HG02571 (cell line): ENCODE measurements at regions not wholly inside any gene's neighbourhood (a gene's known extent, or its start where the extent isn't known, plus 50 kb on each side); places are given as distances from the start of the nearest gene placed in this dataset.
"Not testable (repeated sequence)": the region's sequence is repeated elsewhere in the genome, so short reads cannot be mapped to it uniquely, and the experiment has no call there.

Source experiments
- ATAC-seq: cut with Tn5 transposase; IDR thresholded peaks from one replicate; pipeline ENCODE4 v1.9.1; 2021; ENCODE audit warnings: mild to moderate bottlenecking, moderate library complexity; ENCODE audit not compliant: unreplicated experiment

GRCh38 chr10:45183174-45183573 is 132.2 kb downstream of the OR13A1 start:
- ATAC-seq: no peak

GRCh38 chr10:45197816-45198485 is 117.5 kb downstream of the OR13A1 start:
- ATAC-seq: no peak

- ATAC-seq: no peak
Observed at GRCh38 chr10:45198486-45199204, 116.8 kb downstream of the OR13A1 start.

DNA sequence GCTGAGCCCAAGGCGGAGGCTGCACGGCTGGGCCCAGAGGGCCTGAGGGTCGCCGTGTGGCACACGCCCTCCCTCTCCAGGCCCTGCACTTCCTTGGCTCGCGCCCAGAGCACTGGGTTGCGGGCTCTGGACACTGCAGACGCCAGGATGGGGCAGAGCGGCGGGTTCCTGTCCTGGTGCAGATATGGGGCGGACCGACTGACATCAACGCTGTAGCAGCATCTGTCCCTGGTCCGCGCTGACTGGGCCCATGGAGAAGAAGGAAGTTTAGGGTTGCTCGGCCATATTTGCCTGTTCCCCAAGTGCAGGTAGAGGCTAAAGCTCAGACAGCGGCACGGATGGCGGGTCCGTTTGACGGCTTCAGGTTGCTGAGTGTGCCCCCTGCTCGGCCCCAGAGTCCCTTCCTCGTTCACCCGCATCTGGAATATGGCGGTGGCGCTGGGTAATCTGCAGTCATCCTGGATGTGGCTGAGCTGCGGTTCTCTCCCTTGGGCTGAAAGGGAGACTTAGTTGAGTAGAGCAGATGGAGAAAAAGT is 116.1 kb downstream of the OR13A1 start:
- no peak for ATAC-seq

DNA sequence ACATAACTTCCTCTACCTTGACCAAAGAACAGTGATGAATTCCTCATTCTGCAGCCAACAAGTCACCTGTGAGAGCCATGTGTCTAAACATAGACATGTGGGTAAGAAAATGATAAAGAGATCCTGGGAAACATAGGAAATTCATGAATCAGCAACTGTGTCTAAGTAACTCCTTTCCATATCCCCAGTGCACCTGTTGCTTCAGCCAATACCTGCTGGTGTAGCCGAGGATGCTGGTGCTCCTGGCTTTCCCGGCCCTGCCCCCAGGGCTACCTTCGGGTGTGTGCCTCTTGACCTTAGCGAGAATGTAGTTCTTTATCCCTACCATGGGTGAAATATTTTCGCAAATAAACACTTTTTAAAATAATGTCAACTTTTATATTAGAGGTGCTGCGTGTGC is 114.1 kb downstream of the OR13A1 start:
- ATAC-seq: no peak

DNA sequence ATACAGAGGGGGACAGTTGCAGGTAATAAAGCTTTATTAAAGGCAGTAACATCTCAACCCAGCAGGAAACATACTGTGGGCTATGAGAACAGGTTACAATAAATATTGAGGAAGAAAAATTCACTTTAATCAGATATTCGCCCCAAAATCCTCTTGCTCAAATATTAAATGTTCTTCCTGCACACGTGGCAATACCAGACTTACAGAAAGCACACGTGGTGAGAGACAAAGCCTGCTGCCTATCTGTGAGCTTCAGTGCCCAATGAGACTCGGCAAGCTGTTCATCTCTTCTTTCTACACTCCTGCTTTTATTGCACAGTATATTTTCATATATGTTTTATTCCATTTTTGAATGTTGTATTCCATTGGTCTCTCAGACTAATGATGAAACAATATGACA is 113.2 kb downstream of the OR13A1 start:
- no peak for ATAC-seq

GRCh38 chr10:45204954-45205775 is 110.2 kb downstream of the OR13A1 start:
- no peak for ATAC-seq

DNA sequence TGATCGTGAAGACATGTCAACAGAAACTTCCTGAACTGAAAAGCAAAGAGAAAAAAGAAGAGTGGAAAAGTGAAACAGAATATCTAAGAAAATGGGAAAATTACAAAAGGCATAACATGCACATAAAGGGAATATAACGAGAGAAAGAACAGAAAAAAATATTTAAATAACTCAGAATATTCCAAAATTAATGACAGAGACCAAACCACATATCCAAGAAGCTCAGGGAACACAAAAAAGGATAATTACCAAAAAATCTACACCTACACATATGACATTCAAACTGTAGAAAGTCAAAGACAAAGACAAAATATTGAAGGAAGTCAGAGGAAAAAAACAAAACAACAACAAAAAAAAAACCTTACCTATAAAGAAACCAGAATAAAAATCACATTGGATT is 105.5 kb downstream of the OR13A1 start:
- no peak for ATAC-seq

GRCh38 chr10:45211576-45211975 is 103.8 kb downstream of the OR13A1 start:
- no peak for ATAC-seq

GRCh38 chr10:45219416-45219815 is 96.0 kb downstream of the OR13A1 start:
- no peak for ATAC-seq

GRCh38 chr10:45220931-45221330 is 94.5 kb downstream of the OR13A1 start:
- no peak for ATAC-seq

GRCh38 chr10:45224219-45224841 is 91.1 kb downstream of the OR13A1 start:
- no peak for ATAC-seq

DNA sequence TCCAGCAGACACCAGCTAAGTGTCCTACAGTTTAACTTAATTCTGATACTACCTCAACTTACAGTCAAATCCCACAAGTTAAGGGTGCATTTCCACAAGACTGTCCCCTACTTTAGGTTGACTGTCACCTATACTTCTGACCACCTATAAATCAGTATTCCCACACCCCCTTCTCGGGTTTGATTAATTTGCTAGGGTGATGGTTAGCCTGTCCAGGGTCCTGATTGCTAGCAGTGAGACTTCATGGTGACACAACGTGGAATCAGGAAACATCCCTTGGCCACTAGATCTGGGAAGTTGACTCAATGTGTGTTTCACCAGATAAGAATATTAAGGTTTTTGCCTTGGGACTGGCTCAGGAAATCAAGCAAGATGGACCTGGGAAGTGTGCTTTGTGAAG is 88.4 kb downstream of the OR13A1 start:
- ATAC-seq: no peak

GRCh38 chr10:45227456-45227855 is 88.0 kb downstream of the OR13A1 start:
- ATAC-seq: no peak

DNA sequence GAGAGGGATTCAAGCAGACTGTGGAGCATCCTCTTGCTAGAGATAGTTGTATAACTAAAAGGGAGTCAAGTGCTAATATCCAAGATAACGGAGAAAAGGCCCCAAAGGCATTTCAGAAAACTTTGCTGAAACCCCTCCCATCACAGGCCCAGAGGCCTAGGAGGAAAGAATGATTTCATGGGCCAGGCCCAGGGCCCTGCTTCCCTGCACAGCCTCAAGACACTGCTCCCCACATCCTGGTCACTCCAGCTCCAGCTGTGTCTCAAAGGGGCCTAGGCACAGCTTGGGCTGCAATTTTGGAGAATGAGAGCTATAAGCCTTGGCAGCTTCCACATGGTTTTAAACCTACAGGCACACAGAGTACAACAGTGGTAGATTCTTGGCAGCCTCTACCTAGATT is 85.6 kb downstream of the OR13A1 start:
- ATAC-seq: no peak

GRCh38 chr10:45235260-45235769 is 80.1 kb downstream of the OR13A1 start:
- not testable (repeated sequence) for ATAC-seq

GRCh38 chr10:45235798-45236220 is 79.6 kb downstream of the OR13A1 start:
- ATAC-seq: no peak

DNA sequence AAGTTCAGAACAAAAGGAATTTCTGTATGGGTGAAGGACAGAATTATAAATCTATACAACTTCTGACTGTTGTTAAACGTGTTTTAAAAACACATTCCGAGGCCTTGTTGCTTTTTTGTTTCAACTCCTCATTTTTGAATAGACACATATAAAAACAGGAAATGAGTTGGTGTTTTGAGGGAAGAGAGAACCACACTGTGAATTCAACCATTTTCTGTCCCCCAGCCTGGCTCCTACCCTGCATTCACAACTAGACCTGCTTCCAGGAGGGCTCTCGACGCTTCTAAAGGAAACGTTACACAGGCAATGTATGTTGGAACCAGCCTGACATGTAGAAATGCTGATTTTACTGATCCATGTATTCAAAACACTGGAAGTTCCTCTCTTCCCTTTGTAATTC is 76.5 kb downstream of the OR13A1 start:
- no peak for ATAC-seq

- no peak for ATAC-seq
Observed at GRCh38 chr10:45239642-45240041, 75.8 kb downstream of the OR13A1 start.

- ATAC-seq: no peak
Observed at GRCh38 chr10:45241865-45242520, 73.4 kb downstream of the OR13A1 start.
